WTC11 (cell line): ENCODE measurements at regions not wholly inside any gene's neighbourhood (a gene's known extent, or its start where the extent isn't known, plus 50 kb on each side); places are given as distances from the start of the nearest gene placed in this dataset.

ENCODE experiments used
- ATAC-seq: fragments of 200-7000 bp; cut with Tn5 transposase; 2 replicates; pipeline ENCODE4 v1.10.0; 2021; ENCODE audit warnings: mild to moderate bottlenecking, moderate library complexity
- CTCF ChIA-PET: fragments of 300-600 bp; sonication (Branson Sonifier 250); formaldehyde crosslinking; loops from one replicate; lab custom pipeline; 2021; ENCODE audit warnings: antibody characterized with exemption; lab: Charles Lee
- POLR2A ChIA-PET: fragments of 350-600 bp; sonication (Branson Sonifier 250); formaldehyde crosslinking; loops from one replicate; lab custom pipeline; 2021; ENCODE audit warnings: antibody characterized with exemption; lab: Charles Lee
- DNase-seq: peaks from one replicate; pipeline ENCODE4 v3.0.0; 2021; ENCODE audit warnings: low spot score
- H3K27ac Mint-ChIP-seq: 2 replicates; pipeline ENCODE4 v1.8.0; 2021; ENCODE audit warnings: mixed read lengths
- H3K27me3 Mint-ChIP-seq: 2 replicates; pipeline ENCODE4 v1.8.0; 2021; ENCODE audit warnings: low read depth, mild to moderate bottlenecking, moderate library complexity, mixed read lengths
- H3K36me3 Mint-ChIP-seq: 2 replicates; pipeline ENCODE4 v1.8.0; 2021; ENCODE audit warnings: mixed read lengths
- H3K4me1 Mint-ChIP-seq: 2 replicates; pipeline ENCODE4 v1.8.0; 2022; ENCODE audit warnings: mixed read lengths
- H3K4me3 Mint-ChIP-seq: 2 replicates; pipeline ENCODE4 v1.8.0; 2021; ENCODE audit warnings: mild to moderate bottlenecking, moderate library complexity, mixed read lengths
- H3K9me3 Mint-ChIP-seq: 2 replicates; pipeline ENCODE4 v1.8.0; 2021; ENCODE audit warnings: mixed read lengths
- ATF1 ChIP-seq: sonication (generic); formaldehyde crosslinking; IDR thresholded peaks from 2 replicates; pipeline ENCODE4 v1.8.1; 2023; ENCODE audit warnings: mild to moderate bottlenecking, moderate library complexity, missing genetic modification reagents
- CBFB ChIP-seq: sonication (generic); formaldehyde crosslinking; IDR thresholded peaks from 2 replicates; pipeline ENCODE4 v1.8.1; 2022; ENCODE audit warnings: mild to moderate bottlenecking, low read depth, missing genetic modification reagents
- ELF4 ChIP-seq: sonication (generic); formaldehyde crosslinking; IDR thresholded peaks from 2 replicates; pipeline ENCODE4 v1.8.1; 2022; ENCODE audit warnings: low read depth, mild to moderate bottlenecking, moderate library complexity, missing genetic modification reagents
- FOXJ3 ChIP-seq: sonication (generic); formaldehyde crosslinking; IDR thresholded peaks from 2 replicates; pipeline ENCODE4 v1.9.0; 2021; ENCODE audit warnings: missing genetic modification reagents, mild to moderate bottlenecking, borderline replicate concordance
- MXD4 ChIP-seq: fragments of 250-450 bp; sonication (Bioruptor Pico); IDR thresholded peaks from 2 replicates; pipeline ENCODE4 v1.8.0; 2021; ENCODE audit warnings: mild to moderate bottlenecking, moderate library complexity, borderline replicate concordance
- PRRX2 ChIP-seq: fragments of 250-450 bp; sonication (Bioruptor Pico); IDR thresholded peaks from 2 replicates; pipeline ENCODE4 v1.8.0; 2021; ENCODE audit warnings: mild to moderate bottlenecking
- TCF7 ChIP-seq: sonication (generic); formaldehyde crosslinking; IDR thresholded peaks from 2 replicates; pipeline ENCODE4 v1.8.0; 2022; ENCODE audit warnings: mild to moderate bottlenecking, low read depth, missing genetic modification reagents, moderate library complexity
- ZNF317 ChIP-seq: sonication (generic); formaldehyde crosslinking; IDR thresholded peaks from 2 replicates; pipeline ENCODE4 v1.8.1; 2023; ENCODE audit warnings: low read depth, mild to moderate bottlenecking, moderate library complexity, missing genetic modification reagents, borderline replicate concordance
- TF ChIP-seq, protein P1 (sequence below): sonication (generic); formaldehyde crosslinking; IDR thresholded peaks from 2 replicates; pipeline ENCODE4 v1.8.0; 2022; ENCODE audit warnings: missing genetic modification reagents
- TF ChIP-seq, protein P2 (sequence below): sonication (generic); formaldehyde crosslinking; IDR thresholded peaks from 2 replicates; pipeline ENCODE4 v1.8.0; 2022; ENCODE audit warnings: mild to moderate bottlenecking, missing genetic modification reagents
- TF ChIP-seq, protein P3 (sequence below): fragments of 250-450 bp; sonication (Bioruptor Pico); IDR thresholded peaks from 2 replicates; pipeline ENCODE4 v1.8.0; 2021; ENCODE audit warnings: mild to moderate bottlenecking
- TF ChIP-seq, protein P4 (sequence below): fragments of 250-450 bp; sonication (Bioruptor Pico); IDR thresholded peaks from 2 replicates; pipeline ENCODE4 v1.9.0; 2021; ENCODE audit warnings: mild to moderate bottlenecking
- TF ChIP-seq, protein P5 (sequence below): sonication (generic); formaldehyde crosslinking; IDR thresholded peaks from 2 replicates; pipeline ENCODE4 v1.8.0; 2023; ENCODE audit warnings: mild to moderate bottlenecking, missing genetic modification reagents
- TF ChIP-seq, protein P6 (sequence below): sonication (generic); formaldehyde crosslinking; IDR thresholded peaks from 2 replicates; pipeline ENCODE4 v1.8.0; 2022; ENCODE audit warnings: mild to moderate bottlenecking, missing genetic modification reagents
- TF ChIP-seq, protein P7 (sequence below): sonication (generic); formaldehyde crosslinking; IDR thresholded peaks from 2 replicates; pipeline ENCODE4 v1.8.0; 2022; ENCODE audit warnings: mild to moderate bottlenecking, missing genetic modification reagents
- TF ChIP-seq, protein P8 (sequence below): fragments of 250-450 bp; sonication (Bioruptor Pico); conservative IDR thresholded peaks from 2 replicates; pipeline ENCODE4 v1.9.0; 2021; ENCODE audit warnings: mild to moderate bottlenecking
- TF ChIP-seq, protein P9 (sequence below): sonication (generic); formaldehyde crosslinking; IDR thresholded peaks from 2 replicates; pipeline ENCODE4 v1.8.1; 2023; ENCODE audit warnings: mild to moderate bottlenecking, missing genetic modification reagents

DNA sequence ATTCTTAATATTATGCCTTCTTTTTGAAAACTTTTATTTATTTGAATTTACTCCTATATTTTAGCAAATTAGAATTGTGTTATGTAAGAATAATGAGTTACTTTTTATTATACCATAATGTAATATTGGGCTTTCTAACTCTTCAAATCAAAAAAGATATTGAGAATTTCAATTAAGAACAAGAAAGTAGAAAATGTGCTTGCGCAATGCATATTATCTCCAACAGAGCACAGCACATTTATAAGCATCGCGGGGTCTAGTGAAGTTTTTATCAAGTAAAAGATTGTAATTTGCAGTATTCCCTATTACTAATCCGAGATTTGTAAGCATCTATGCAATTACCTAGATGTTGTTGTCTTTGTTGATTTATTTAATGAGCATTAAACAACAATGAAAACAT is 829.1 kb upstream of the CNTNAP5 start (continued):
- TF ChIP-seq PRRX2, result no peak
- no peak for TF ChIP-seq FOXJ3 (CRISPR knock-in tag)
- TF ChIP-seq, protein P1, sequence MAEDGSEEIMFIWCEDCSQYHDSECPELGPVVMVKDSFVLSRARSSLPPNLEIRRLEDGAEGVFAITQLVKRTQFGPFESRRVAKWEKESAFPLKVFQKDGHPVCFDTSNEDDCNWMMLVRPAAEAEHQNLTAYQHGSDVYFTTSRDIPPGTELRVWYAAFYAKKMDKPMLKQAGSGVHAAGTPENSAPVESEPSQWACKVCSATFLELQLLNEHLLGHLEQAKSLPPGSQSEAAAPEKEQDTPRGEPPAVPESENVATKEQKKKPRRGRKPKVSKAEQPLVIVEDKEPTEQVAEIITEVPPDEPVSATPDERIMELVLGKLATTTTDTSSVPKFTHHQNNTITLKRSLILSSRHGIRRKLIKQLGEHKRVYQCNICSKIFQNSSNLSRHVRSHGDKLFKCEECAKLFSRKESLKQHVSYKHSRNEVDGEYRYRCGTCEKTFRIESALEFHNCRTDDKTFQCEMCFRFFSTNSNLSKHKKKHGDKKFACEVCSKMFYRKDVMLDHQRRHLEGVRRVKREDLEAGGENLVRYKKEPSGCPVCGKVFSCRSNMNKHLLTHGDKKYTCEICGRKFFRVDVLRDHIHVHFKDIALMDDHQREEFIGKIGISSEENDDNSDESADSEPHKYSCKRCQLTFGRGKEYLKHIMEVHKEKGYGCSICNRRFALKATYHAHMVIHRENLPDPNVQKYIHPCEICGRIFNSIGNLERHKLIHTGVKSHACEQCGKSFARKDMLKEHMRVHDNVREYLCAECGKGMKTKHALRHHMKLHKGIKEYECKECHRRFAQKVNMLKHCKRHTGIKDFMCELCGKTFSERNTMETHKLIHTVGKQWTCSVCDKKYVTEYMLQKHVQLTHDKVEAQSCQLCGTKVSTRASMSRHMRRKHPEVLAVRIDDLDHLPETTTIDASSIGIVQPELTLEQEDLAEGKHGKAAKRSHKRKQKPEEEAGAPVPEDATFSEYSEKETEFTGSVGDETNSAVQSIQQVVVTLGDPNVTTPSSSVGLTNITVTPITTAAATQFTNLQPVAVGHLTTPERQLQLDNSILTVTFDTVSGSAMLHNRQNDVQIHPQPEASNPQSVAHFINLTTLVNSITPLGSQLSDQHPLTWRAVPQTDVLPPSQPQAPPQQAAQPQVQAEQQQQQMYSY, result no peak

DNA sequence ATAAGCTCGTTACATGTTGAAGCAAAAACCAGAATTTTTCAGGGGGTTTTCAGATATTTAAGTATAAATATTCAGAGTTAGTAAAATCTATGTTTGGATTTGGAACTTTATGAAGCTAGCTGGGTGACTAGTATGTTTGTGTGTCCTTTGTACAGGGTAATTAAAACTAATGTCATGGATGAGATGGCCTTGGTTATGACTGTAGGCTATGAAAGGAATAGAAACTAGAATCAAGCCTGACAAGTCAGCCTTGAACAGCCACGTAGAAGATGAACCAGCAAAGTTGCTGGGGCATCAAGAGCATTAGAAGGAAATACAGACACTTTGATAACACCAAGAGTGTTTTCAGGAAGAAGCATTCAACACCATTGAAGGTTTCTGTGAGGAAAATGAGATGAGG is 825.1 kb upstream of the CNTNAP5 start:
- Mint-ChIP-seq H3K4me1 (no peaks in the 10 kb centered on the region), H3K27ac (no peak overlapping the region)
- CTCF ChIA-PET, result no interaction called here

DNA sequence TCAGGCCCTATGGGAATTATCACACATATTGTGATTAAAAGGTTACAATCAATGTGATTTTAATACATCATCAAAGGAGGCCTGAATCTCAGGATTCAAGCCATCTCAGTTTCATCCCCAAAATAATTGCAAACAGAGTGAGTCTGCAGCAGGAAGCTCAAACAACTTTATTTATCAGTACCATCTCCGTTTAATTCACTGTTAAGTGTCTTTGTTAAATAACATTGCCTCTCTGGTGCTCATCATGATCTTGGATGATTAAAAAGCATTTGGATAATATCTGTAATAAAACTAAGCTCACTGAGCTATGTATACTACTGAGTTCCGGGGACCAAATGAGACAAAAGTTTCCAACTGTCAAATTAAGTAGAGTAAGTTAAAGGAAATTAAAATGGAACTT is 817.8 kb upstream of the CNTNAP5 start:
- no peak overlapping the region for H3K4me3 Mint-ChIP-seq
- no peak for TF ChIP-seq CBFB (CRISPR knock-in tag)
- no peak for TF ChIP-seq ELF4 (CRISPR knock-in tag)
- TF ChIP-seq, protein P2, sequence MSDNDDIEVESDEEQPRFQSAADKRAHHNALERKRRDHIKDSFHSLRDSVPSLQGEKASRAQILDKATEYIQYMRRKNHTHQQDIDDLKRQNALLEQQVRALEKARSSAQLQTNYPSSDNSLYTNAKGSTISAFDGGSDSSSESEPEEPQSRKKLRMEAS, result no peak
- no peak for TF ChIP-seq MXD4 (CRISPR knock-in tag)
- TF ChIP-seq, protein P3, sequence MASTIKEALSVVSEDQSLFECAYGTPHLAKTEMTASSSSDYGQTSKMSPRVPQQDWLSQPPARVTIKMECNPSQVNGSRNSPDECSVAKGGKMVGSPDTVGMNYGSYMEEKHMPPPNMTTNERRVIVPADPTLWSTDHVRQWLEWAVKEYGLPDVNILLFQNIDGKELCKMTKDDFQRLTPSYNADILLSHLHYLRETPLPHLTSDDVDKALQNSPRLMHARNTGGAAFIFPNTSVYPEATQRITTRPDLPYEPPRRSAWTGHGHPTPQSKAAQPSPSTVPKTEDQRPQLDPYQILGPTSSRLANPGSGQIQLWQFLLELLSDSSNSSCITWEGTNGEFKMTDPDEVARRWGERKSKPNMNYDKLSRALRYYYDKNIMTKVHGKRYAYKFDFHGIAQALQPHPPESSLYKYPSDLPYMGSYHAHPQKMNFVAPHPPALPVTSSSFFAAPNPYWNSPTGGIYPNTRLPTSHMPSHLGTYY, result no peak
- TF ChIP-seq ATF1 (CRISPR knock-in tag), result no peak
- no peak for TF ChIP-seq PRRX2
- TF ChIP-seq, protein P4, sequence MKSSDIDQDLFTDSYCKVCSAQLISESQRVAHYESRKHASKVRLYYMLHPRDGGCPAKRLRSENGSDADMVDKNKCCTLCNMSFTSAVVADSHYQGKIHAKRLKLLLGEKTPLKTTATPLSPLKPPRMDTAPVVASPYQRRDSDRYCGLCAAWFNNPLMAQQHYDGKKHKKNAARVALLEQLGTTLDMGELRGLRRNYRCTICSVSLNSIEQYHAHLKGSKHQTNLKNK, result no peak
- TF ChIP-seq ZNF317 (CRISPR knock-in tag), result no peak
- TF ChIP-seq, protein P5, sequence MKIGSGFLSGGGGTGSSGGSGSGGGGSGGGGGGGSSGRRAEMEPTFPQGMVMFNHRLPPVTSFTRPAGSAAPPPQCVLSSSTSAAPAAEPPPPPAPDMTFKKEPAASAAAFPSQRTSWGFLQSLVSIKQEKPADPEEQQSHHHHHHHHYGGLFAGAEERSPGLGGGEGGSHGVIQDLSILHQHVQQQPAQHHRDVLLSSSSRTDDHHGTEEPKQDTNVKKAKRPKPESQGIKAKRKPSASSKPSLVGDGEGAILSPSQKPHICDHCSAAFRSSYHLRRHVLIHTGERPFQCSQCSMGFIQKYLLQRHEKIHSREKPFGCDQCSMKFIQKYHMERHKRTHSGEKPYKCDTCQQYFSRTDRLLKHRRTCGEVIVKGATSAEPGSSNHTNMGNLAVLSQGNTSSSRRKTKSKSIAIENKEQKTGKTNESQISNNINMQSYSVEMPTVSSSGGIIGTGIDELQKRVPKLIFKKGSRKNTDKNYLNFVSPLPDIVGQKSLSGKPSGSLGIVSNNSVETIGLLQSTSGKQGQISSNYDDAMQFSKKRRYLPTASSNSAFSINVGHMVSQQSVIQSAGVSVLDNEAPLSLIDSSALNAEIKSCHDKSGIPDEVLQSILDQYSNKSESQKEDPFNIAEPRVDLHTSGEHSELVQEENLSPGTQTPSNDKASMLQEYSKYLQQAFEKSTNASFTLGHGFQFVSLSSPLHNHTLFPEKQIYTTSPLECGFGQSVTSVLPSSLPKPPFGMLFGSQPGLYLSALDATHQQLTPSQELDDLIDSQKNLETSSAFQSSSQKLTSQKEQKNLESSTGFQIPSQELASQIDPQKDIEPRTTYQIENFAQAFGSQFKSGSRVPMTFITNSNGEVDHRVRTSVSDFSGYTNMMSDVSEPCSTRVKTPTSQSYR (CRISPR knock-in tag), result no peak
- TF ChIP-seq, protein P6, sequence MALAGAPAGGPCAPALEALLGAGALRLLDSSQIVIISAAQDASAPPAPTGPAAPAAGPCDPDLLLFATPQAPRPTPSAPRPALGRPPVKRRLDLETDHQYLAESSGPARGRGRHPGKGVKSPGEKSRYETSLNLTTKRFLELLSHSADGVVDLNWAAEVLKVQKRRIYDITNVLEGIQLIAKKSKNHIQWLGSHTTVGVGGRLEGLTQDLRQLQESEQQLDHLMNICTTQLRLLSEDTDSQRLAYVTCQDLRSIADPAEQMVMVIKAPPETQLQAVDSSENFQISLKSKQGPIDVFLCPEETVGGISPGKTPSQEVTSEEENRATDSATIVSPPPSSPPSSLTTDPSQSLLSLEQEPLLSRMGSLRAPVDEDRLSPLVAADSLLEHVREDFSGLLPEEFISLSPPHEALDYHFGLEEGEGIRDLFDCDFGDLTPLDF (CRISPR knock-in tag), result no peak
- TF ChIP-seq, protein P7, sequence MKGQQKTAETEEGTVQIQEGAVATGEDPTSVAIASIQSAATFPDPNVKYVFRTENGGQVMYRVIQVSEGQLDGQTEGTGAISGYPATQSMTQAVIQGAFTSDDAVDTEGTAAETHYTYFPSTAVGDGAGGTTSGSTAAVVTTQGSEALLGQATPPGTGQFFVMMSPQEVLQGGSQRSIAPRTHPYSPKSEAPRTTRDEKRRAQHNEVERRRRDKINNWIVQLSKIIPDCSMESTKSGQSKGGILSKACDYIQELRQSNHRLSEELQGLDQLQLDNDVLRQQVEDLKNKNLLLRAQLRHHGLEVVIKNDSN (CRISPR knock-in tag), result no peak
- TF ChIP-seq, all 79 proteins: peak for 0
- POLR2A ChIA-PET, result no interaction called here
- no peak for ATAC-seq
- H3K4me1 Mint-ChIP-seq, result no peaks in the 10 kb centered on the region
- H3K27me3 Mint-ChIP-seq, result no peaks in the 10 kb centered on the region
- H3K27ac Mint-ChIP-seq, result no peak overlapping the region
- CTCF ChIA-PET, result no interaction called here
- peaks cover 7% of the 10 kb centered on the region for H3K9me3 Mint-ChIP-seq
- DNase-seq, result no peak
- H3K36me3 Mint-ChIP-seq, result no peaks in the 10 kb centered on the region

More for the DNA sequence above, 825.1 kb upstream of the CNTNAP5 start:
- TF ChIP-seq, protein P8, sequence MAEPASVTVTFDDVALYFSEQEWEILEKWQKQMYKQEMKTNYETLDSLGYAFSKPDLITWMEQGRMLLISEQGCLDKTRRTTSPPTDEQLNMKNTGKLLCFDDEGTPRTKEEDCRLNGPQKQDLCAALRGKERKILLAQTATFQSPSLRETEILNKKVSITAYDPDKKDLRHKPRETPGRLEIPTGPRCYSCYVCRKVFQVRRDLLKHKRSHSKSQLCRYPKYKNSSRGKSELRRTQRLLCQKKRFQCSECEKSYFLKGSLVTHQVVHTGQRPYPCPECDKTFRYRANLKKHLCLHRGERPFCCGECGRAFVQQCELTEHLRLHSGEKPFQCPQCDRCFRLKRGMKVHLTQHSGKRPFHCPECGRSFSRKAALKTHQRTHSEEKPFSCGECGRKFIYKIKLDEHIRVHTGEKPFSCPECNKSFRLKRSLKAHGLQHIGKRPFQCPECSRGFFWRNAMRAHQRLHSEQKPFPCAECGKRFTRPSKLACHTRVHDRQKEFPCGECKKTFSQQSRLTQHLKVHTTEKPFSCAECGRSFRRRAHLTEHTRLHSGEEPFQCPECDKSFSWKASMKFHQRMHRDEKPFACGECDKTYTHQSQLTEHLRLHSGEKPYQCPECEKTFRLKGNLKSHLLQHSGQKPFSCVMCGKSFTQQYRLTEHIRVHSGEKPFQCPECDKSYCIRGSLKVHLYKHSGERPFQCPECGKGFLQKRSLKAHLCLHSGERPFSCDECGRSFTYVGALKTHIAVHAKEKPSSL, result no peak
- no peak for TF ChIP-seq TCF7 (CRISPR knock-in tag)
- TF ChIP-seq, protein P9, sequence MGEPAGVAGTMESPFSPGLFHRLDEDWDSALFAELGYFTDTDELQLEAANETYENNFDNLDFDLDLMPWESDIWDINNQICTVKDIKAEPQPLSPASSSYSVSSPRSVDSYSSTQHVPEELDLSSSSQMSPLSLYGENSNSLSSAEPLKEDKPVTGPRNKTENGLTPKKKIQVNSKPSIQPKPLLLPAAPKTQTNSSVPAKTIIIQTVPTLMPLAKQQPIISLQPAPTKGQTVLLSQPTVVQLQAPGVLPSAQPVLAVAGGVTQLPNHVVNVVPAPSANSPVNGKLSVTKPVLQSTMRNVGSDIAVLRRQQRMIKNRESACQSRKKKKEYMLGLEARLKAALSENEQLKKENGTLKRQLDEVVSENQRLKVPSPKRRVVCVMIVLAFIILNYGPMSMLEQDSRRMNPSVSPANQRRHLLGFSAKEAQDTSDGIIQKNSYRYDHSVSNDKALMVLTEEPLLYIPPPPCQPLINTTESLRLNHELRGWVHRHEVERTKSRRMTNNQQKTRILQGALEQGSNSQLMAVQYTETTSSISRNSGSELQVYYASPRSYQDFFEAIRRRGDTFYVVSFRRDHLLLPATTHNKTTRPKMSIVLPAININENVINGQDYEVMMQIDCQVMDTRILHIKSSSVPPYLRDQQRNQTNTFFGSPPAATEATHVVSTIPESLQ, result no peak
- no peak for DNase-seq
- no peak for ATAC-seq
- no peak overlapping the region for H3K4me3 Mint-ChIP-seq
- POLR2A ChIA-PET, result interaction anchor here (0.6 kb wide), 1 partner anchor 353 kb away, joined by 5 read pairs; no protein-coding TSS in a partner anchor
- peaks cover 15% of the 10 kb centered on the region for H3K9me3 Mint-ChIP-seq
- H3K27me3 Mint-ChIP-seq, result no peaks in the 10 kb centered on the region
- H3K36me3 Mint-ChIP-seq, result no peaks in the 10 kb centered on the region
